Panc1 (cell line): ENCODE measurements at regions not wholly inside any gene's neighbourhood (a gene's known extent, or its start where the extent isn't known, plus 50 kb on each side); places are given as distances from the start of the nearest gene placed in this dataset.

Source experiments
- ATAC-seq: fragments of 200-7000 bp; cut with Tn5 transposase; 2 replicates; pipeline ENCODE4 v1.9.1; 2020; ENCODE audit warnings: mild to moderate bottlenecking, moderate library complexity
- BruUV-seq: library from RNA; stranded (reverse); fragments of 400-500 nt; replicated peaks from 2 replicates; lab custom pipeline; 2021; lab: Mats Ljungman, UMichigan
- CTCF ChIA-PET: fragments of 300-600 bp; sonication (Branson Sonifier 250); formaldehyde crosslinking; loops from one replicate; lab custom pipeline; 2022; ENCODE audit warnings: antibody characterized with exemption; lab: Charles Lee
- POLR2A ChIA-PET: fragments of 300-600 bp; sonication (Branson Sonifier 250); formaldehyde crosslinking; loops from one replicate; lab custom pipeline; 2022; ENCODE audit warnings: antibody characterized with exemption; lab: Charles Lee
- DNase-seq: peaks from one replicate; pipeline ENCODE4 v3.0.0-alpha.2; 2010; ENCODE audit warnings: low read depth, low spot score
- H3K27ac ChIP-seq: 2 replicates; pipeline ENCODE4 v1.5.1; 2011; ENCODE audit warnings: mild to moderate bottlenecking, low read length, inconsistent platforms
- H3K27me3 ChIP-seq: fragments of 200-500 bp; sonication (Bioruptor generic); 2 replicates; pipeline ENCODE4 v1.6.0; 2014; ENCODE audit warnings: low read length, inconsistent platforms; ENCODE audit not compliant: control insufficient read depth, insufficient read depth
- H3K36me3 ChIP-seq: fragments of 200-500 bp; sonication (Bioruptor generic); 2 replicates; pipeline ENCODE4 v1.5.1; 2014; ENCODE audit warnings: inconsistent platforms, mild to moderate bottlenecking, low read length, moderate library complexity; ENCODE audit not compliant: control insufficient read depth, insufficient read depth
- H3K4me1 ChIP-seq: 2 replicates; pipeline ENCODE4 v1.5.1; 2011; ENCODE audit warnings: inconsistent platforms, mild to moderate bottlenecking, low read length, moderate library complexity; ENCODE audit not compliant: control insufficient read depth, insufficient read depth
- H3K4me3 ChIP-seq, 2 experiments: 2 replicates each; pipeline ENCODE4 v1.5.1; 2011 to 2012; ENCODE audit warnings: low read depth in 2 of 2, low read length in 2 of 2, mild to moderate bottlenecking in 2 of 2, inconsistent platforms in 1 of 2, moderate library complexity in 1 of 2
- H3K9me3 ChIP-seq: fragments of 200-500 bp; sonication (Bioruptor generic); 2 replicates; pipeline ENCODE4 v1.5.1; 2014; ENCODE audit warnings: low read depth, mild to moderate bottlenecking, inconsistent platforms, low read length, moderate library complexity; ENCODE audit not compliant: control insufficient read depth, insufficient read depth
- CTCF ChIP-seq: fragments of 450-650 bp; IDR thresholded peaks from 2 replicates; pipeline ENCODE4 v1.5.1; 2017; ENCODE audit warnings: mild to moderate bottlenecking
- POLR2AphosphoS5 ChIP-seq: IDR thresholded peaks from 2 replicates; pipeline ENCODE4 v1.6.1; 2012; ENCODE audit warnings: mild to moderate bottlenecking, low read depth, low read length, moderate library complexity
- REST ChIP-seq, 2 experiments: IDR thresholded peaks; 2 replicates each; pipeline ENCODE4 v1.6.1; 2011 to 2012; ENCODE audit warnings: low read depth in 2 of 2, control low read depth in 1 of 2, low read length in 1 of 2, mild to moderate bottlenecking in 1 of 2, moderate library complexity in 1 of 2; ENCODE audit not compliant: insufficient read depth in 1 of 2
- SIN3A ChIP-seq: IDR thresholded peaks from 2 replicates; pipeline ENCODE4 v1.6.1; 2012; ENCODE audit warnings: low read depth, mild to moderate bottlenecking, low read length, moderate library complexity, borderline replicate concordance; ENCODE audit not compliant: insufficient read depth
- TCF7L2 ChIP-seq: IDR thresholded peaks from 2 replicates; pipeline ENCODE4 v1.6.1; 2011; ENCODE audit warnings: mild to moderate bottlenecking, low read depth, low read length, inconsistent platforms
- in situ Hi-C: cut with HindIII; loops from 2 replicates; pipeline ENCODE4 v1.10.0; 2016; ENCODE audit warnings: low sequenced_read_pairs, low pct_unique_long_range_greater_than_20kb
- intact Hi-C: fragments of 100-400 bp; cut with micrococcal nuclease; formaldehyde crosslinking; loops from one replicate; pipeline ENCODE4 v1.10.0; 2022; ENCODE audit not compliant: unreplicated experiment

DNA sequence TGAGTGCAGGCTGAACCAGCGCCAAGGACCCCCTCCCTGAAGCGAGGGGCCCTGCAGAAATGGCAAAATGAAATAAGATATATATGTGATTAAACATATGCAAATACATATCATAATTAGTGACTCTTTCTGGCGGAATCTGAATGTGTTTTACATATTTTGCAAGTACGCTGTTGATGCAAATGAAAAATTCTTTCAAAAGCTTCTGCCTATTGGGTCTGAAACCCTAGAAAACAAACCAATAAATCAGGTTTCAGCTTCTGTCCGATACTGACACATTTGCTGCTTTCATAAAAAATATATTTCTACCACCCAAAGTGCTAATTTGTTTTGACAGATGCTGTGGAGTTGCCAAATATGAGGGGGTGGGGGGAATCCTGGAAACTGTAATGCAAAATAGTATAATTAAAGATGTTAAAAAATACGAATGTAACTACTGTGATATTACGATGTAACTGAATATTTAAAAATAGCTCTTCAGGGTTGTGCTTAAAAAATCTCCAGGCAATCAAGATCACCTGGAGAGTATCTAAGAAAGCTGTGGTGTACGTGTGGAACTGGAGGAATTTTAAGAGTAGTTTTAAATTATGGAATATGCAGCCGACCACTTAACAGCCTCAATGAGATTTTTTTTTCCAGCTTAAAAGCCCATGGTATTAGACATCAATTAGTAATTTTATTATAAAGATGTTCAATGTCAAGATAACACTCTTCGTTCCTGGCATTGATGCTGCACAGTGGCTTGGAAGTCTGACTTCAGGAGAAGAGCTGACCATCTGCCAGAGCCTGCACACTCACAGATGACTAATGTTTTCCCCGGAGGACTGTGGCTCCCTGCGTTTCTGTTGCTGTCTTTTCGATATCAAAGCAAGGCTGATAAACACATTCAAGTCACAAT is 122.2 kb upstream of the RCN1 start:
- in situ Hi-C loops (no loop called here), intact Hi-C loops (no loop called here)
- Histone ChIP-seq H3K36me3 (no peaks in the 10 kb centered on the region), H3K9me3 (no peaks in the 10 kb centered on the region), H3K4me3 (no peak overlapping the region), H3K4me1 (no peaks in the 10 kb centered on the region), H3K27me3 (no peaks in the 10 kb centered on the region; the same call in 1 of the 2 replicates), H3K27ac (no peak overlapping the region)
- 0 out of 2 replicates have a peak, but pooled peaks have one; percentile 70 for ATAC-seq
- BruUV-seq, result no TSS peak
- POLR2A ChIA-PET, result no interaction called here
- DNase-seq, result peak; percentile 32
- TF ChIP-seq CTCF (no peak), POLR2AphosphoS5 (no peak), REST (IDR thresholded peaks at IDR 0.05; ENCODE audit: insufficient read depth in 1 of 2, low read depth in 2 of 2, low read length in 1 of 2) (no peak), TCF7L2 (no peak), SIN3A (no peak)
- CTCF ChIA-PET, result no interaction called here

GRCh38 chr11:31967404-31968130 is 123.3 kb upstream of the RCN1 start:
- in situ Hi-C loops, result no loop called here
- DNase-seq (no peak), ATAC-seq (no peak; the same call in 1 of the 2 replicates)
- BruUV-seq, result no TSS peak
- TF ChIP-seq POLR2AphosphoS5, result no peak
- TF ChIP-seq SIN3A, result no peak
- no peak for TF ChIP-seq CTCF
- no peak for TF ChIP-seq REST (IDR thresholded peaks at IDR 0.05; ENCODE audit: insufficient read depth in 1 of 2, low read depth in 2 of 2, low read length in 1 of 2)
- no peak for TF ChIP-seq TCF7L2
- Histone ChIP-seq H3K27me3 (no peaks in the 10 kb centered on the region; the same call in 1 of the 2 replicates), H3K9me3 (no peaks in the 10 kb centered on the region), H3K27ac (no peak overlapping the region), H3K36me3 (no peaks in the 10 kb centered on the region), H3K4me1 (no peaks in the 10 kb centered on the region), H3K4me3 (no peak overlapping the region)
- CTCF ChIA-PET, result no interaction called here
- intact Hi-C loops, result no loop called here
- POLR2A ChIA-PET, result no interaction called here
